Posterior vena cava (tissue), 2 donors: ENCODE measurements at regions not wholly inside any gene's neighbourhood (a gene's known extent, or its start where the extent isn't known, plus 50 kb on each side); places are given as distances from the start of the nearest gene placed in this dataset.

Experiments
- DNase-seq: peaks from one replicate; pipeline ENCODE4 v3.0.0-alpha.2; 2020; ENCODE audit warnings: low spot score
- intact Hi-C, 2 donors: fragments of 100-400 bp; cut with DNase I; formaldehyde crosslinking; loops; one replicate each; pipeline versions ENCODE4 v1.14.1 to v1.14.2; 2022 to 2023
- donor health status: DM: yes; HTN: yes; CAD: no.
- donor health status: DM: yes; HTN: yes; CAD: no.

DNA sequence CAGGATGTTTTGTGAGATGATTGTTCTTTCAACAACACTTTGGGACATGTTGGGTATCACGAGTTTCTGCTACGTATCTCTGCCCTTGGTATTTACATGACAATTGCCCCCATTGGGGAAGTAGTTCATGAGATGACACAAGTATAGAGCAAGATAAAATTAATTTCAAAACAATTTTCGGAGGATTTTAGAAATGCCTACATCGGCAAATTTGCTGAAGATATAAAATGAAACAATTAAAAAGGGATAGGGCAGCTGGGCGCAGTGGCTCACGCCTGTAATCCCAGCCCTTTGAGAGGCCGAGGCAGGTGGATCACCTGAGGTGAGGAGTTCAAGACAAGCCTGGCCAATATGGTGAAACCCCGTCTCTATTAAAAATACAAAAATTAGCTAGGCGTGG lies 371.7 kb downstream of the INHBA start:
- intact Hi-C loops, result no loop called here

DNA sequence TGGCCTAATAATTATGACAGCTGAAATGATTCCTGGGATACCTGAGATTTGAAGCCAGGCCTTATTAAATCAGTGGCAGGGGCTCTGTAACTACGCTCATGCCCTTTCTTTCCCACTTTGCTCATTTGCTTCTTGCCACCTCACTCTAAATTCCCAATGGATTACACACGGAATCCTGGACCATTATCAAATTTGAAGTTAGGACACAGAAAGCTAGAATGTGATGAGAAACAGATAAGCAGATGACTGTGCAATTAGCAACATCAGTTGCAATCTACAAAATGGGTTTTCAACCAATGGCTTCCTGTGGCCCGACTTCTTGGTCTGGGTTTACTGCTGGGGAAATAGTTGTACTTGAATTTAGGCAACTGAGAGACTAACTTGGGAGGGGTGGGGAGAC lies 374.3 kb downstream of the INHBA start:
- intact Hi-C loops, result no loop called here

More for the DNA sequence above, 371.7 kb downstream of the INHBA start:
- no peak for DNase-seq

DNA sequence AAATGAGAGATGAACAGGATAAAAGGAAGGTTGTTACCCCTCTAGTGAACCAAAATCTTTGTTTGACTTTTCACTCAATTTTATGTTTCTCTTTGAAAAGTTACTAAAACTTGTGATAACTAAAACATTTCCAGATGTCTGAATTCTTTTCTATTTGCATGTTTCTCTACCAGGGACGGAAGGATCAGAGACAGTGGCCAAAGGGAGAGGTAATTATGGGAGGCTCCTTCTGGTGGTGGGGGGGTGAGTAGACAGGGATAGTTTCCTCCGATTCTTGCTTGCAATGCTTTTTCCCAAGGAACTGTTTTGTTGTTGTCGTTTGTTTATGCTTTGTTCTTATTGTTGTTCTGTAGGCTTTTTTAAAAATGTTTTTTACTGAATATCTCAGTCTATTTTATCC lies 374.8 kb downstream of the INHBA start:
- no peak for DNase-seq
- intact Hi-C loops, result no loop called here

More for the DNA sequence above, 374.3 kb downstream of the INHBA start:
- no peak for DNase-seq

DNA sequence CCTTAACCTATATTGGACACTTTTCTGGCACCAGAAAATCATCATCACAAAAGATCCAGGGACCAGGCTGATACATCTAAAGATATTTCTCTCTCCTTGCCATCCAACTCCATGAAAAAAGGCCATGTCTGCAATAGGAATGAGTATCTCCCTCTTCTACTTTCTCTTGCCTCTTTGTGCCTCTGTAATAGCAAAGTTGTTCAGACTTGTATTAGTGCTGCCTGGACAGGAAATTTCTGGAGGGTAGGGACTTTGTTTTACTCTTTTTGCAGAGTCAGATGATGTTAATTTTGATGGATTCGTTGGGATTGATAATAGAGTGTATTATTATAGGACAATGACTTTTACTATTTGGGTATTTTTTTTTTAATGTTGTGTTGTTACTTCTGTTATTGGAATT lies 376.3 kb downstream of the INHBA start:
- intact Hi-C loops, result no loop called here
- DNase-seq, result no peak

- DNase-seq, result no peak
- intact Hi-C loops, result no loop called here
These were observed 379.1 kb downstream of the INHBA start for GRCh38 chr7:41323806-41324205.

- intact Hi-C loops, result no loop called here
These were observed 383.3 kb downstream of the INHBA start for GRCh38 chr7:41319581-41319980.

DNA sequence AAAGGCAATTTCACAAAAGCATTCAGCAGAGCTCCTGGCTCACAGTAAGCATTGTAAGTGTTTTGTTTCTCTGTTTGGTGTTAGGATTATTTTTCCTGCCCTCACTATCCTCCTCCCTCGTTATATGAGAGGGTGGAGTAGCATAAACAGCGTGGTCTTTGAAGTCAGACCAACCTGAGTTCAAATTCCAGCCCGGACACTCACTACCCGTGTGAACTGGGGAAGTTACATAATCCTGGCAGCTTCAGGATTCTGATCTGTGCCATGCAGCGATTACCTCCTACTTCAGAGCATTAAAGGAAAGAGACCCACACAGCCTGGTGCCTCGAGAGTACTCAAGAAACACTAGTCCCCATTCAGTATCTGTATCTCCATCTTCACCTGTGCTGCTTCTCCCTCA lies 386.5 kb downstream of the INHBA start:
- no peak for DNase-seq
- intact Hi-C loops, result no loop called here

More at GRCh38 chr7:41319581-41319980, 383.3 kb downstream of the INHBA start:
- DNase-seq, result no peak

DNA sequence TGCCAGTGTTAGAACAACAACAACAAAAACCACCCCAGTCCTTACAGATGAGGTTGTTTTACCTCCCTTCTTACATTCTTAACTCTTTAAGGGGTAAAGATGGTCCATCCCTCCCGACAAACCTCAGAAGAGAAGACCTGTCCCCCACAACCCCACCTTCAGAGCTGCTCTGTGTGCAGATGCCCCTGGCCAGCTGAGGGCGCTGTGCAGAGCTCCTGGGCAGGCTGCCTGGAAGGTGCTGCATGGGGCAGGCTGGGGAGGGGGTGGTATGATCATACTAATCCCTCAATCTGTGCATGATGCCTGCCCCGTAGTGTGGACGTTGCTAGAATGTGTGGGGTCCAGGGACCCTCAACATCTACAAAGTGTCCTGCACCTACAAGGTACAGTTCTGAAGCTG lies 387.1 kb downstream of the INHBA start:
- no peak for DNase-seq

GRCh38 chr7:41313171-41313570 lies 389.7 kb downstream of the INHBA start:
- intact Hi-C loops, result no loop called here
- no peak for DNase-seq

More for the DNA sequence above, 387.1 kb downstream of the INHBA start:
- intact Hi-C loops, result no loop called here

GRCh38 chr7:41312235-41312634 lies 390.7 kb downstream of the INHBA start:
- DNase-seq, result no peak
- intact Hi-C loops, result no loop called here

DNA sequence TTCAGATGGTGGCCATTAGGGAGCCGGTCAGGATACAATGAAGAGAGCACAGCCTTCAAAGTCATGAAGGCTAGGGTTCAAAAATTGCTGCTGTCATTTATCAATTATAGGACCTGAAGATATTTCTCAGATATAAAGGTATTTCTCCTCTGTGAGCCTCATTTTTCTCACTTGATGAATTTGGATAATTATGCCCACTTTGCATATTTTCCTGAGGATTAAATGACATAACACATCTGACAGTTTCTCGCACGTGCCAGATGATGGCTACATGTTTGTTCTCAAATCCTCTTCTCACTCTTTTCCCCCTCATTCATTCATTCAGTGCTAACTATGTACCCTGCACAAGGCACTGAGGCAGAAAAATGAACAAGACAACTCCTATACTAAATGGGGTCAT lies 391.6 kb downstream of the INHBA start:
- intact Hi-C loops, result no loop called here
- no peak for DNase-seq

DNA sequence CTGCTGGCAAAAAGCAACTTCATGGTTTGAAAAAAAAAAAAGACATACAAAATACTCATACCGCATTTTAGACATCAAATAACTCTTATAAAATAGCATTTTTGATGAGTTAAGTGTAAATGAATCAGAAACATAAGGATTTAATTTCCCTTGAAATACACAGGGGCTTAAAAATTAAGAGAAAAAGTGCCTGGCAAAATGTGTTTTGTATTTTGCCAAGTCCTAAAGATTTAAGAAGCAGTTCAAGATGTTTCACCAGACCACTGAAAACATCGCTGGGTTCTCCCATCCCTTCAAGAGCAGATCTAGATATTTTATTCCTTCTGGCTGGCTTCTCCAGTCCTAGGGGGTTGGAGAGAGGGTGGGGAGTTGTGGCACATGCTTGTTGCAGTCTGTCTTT lies 396.4 kb downstream of the INHBA start:
- DNase-seq, result no peak
- intact Hi-C loops, result loop anchor here in 1 of 2 donors (5.0 kb wide), 1 partner anchor 579 kb away; no protein-coding TSS in a partner anchor

GRCh38 chr7:41305001-41305400 lies 397.9 kb downstream of the INHBA start:
- intact Hi-C loops, result loop anchor here in 1 of 2 donors (5.0 kb wide), 1 partner anchor 578 kb away; no protein-coding TSS in a partner anchor
- no peak for DNase-seq

DNA sequence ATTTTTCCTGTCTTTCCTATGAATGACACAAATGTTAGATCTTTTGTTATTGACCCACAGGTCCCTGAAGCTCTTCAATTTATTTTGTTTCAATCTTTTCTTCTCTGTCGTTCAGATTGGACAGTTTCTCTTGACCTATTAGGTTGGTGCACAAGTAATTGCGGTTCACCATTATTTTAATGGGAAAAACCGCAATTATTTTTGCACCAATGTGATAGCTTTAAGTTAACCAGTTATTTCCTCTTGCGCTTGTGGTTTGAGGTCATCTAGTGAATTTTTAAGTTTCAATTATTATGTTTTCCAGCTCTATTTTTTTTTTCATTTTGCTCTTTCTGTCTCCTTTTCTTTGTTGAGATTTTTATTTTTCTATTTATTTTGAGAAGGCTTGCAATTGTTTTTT lies 399.2 kb downstream of the INHBA start:
- no peak for DNase-seq
- intact Hi-C loops, result no loop called here

- intact Hi-C loops, result no loop called here
These were observed 404.5 kb downstream of the INHBA start for GRCh38 chr7:41298409-41298808.

GRCh38 chr7:41297166-41297565 lies 405.7 kb downstream of the INHBA start:
- no peak for DNase-seq
- intact Hi-C loops, result no loop called here

More at GRCh38 chr7:41298409-41298808, 404.5 kb downstream of the INHBA start:
- DNase-seq, result no peak

DNA sequence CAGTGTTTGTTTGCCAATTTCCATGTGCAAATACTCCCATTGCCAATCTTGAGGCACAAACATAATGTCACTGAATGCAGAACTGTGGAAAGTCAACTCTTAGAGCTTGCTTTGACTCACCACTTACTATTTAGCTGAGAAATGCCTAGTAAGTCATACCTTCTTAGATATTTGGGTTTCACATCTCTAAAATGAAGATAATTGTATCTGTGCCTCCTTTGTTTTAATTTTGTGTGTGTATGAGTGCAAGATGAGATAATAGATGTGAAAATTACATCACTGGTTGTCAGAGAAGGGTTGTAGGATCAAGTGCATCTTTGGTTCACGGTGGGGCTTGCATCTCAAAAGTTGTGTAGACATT lies 407.5 kb downstream of the INHBA start:
- intact Hi-C loops, result no loop called here
- no peak for DNase-seq

GRCh38 chr7:41294556-41295454 lies 408.1 kb downstream of the INHBA start:
- no peak for DNase-seq
- intact Hi-C loops, result no loop called here

DNA sequence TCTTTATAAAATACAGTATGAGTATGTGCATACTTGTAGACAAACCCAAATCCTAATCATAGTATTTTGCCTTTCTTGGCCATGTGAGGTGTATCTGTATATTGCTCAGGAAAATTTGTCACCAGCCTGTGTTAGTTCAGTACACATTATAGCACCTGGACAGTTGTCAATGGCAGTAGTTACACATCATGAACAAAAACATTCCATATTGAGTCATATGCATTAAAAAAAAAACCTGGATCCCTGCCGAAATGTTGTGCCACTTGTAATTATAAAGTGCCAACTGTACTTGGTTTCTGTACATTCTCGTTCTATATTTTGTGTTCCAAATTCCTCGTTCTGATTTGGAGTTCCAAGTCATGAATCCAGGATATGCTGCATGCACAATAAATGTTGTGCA lies 410.4 kb downstream of the INHBA start:
- intact Hi-C loops, result no loop called here
- no peak for DNase-seq

- intact Hi-C loops, result no loop called here
These were observed 415.1 kb downstream of the INHBA start for GRCh38 chr7:41287559-41288335.

More at GRCh38 chr7:41287559-41288335, 415.1 kb downstream of the INHBA start:
- DNase-seq, result no peak
